GM18519 (cell line): ENCODE measurements at regions not wholly inside any gene's neighbourhood (a gene's known extent, or its start where the extent isn't known, plus 50 kb on each side); places are given as distances from the start of the nearest gene placed in this dataset.

ENCODE experiments used
- ATAC-seq: cut with Tn5 transposase; IDR thresholded peaks from one replicate; pipeline ENCODE4 v1.9.1; 2021; ENCODE audit warnings: mild to moderate bottlenecking, moderate library complexity; ENCODE audit not compliant: unreplicated experiment, low FRiP score

DNA sequence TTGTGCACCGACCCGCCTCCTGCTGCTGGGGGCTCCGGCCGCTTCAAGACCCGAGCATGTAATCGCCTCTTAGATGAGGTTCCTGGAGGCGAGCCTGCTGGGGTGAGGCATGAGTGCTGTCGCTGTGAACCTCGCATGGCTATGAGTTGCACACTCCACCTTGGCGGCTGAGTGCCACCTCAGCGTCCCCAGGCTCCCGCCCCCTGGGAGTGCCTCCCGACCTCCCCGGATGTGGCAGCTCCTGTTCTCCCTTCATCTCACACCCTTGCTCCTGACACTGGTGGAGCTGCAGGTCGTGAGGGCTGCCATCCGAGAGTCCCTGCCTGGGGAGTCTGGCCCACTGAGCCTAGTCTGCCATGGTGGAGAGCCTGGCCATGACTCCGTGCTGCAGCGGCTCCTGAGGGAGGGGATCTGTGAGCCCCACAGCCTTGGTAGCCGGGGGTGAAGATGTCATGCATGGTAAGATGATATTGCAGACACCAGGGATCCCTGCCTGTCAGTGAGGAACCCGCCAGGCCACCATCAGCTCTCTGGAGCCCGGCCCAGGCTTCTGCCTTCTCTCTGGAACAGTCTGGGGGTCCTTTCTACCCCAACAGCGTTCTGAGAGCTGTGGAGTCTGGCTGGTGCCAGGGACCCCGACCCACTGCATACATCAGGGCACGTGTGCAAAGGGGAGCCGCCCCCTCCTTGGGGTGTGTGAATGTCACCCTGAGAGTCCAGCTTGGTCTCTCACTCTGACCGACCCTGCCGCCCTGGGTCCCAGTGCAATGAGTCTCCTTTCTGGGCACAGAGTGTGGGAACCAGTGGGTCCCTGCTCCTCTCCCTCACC lies 61.6 kb upstream of the HS6ST1 start:
- no peak for ATAC-seq

DNA sequence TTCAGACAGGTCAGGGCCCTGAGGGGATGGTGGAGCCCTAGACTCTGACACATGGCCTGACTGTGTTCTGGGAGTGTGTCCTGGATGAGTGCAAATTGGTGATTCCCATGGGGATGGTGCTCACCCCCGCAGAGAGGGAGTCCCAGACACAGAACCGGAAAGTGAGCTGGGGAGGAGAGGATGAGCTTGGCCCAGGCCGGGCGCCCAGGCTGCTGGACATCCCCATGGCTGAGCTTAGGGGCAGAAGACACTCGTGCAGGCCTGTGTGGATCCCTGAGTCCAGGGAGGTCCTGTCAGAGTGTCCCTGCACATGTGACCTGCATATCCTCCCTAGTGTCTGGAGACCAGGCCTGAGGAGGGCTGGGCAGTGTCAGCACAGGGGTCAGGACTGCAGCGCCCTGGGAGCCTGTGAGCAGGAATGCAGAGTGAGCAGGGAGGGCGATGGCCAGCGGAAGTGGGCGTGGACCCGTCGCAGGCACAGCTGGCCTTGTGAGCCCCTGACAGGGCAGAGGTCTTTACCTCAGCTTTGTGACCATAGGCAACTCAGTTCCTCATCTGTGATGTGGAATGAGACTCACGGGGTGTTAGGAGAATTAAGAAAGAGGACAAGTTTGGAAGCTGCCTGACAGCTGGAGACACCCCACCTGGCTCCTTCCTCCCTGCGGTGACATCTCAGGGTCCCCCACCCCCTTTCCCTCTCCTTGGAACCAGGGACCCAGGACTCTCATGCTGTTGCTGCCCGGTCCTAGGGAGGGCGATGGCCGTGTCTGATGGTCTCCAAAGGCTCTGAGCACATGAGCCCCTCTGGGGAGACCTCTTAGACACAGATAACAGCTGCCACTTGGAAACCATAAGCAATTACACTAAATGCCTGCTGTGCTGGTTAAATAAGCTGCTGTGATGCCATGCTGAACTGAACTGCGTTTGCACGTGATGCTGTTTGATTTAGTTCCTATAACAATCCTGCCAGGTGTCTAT lies 62.6 kb upstream of the HS6ST1 start:
- ATAC-seq: no peak

DNA sequence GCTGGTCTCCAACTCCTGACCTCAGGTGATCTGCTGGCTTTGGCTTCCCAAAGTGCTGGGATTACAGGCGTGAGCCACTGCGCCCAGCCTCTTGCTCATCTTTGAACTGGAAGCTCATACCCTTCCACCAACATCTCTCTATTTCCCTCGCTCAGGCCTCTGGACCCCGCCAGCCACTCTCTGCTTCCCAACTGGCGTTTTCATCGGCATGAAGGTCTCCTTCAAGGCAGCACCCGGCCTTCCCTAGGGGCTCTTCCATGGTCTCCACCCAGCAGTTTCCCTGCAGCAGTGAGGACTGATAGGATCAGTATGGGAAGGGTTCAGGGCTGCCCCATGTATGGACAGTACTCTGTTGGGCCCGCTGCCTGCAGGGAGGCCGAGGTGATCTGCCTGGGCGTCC lies 65.8 kb upstream of the HS6ST1 start:
- ATAC-seq: no peak

DNA sequence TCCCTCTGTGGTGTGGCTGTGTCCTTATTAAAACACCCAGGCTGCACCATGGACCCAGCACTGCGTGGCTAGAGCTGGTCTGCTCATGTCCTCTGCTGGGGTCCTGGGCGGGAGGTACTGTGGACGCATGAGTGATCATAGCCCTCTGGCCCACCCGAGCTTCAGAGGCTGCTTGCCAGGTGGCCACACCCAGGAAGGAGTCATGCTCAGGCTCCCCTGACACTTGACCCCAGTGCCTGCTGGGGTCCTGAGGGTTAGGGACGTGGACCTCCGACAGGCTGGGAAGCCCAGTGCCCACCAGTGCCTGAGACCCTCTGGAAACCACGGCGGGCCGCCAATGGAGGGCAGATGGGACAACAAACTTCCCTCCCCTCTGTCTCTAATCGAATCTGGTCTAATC lies 66.3 kb upstream of the HS6ST1 start:
- no peak for ATAC-seq

DNA sequence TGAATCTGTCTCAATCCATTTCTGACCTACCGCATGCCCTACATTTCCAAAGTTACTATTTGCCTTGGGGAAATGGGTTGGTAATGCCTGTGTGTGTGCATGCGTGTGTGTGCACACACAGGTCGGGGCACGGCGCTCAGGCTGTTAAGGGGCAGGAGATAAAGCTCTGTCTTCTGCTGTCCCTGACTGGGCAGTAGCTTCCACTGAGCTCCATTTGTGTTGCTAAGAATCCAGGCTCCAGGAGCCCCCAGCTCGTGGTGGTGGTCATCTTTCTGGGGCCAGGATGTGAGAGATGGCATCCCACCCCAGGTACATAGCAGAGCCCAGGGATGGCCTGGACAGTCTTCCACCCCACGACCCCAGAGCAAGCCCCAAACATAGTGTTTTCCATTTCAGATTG lies 66.7 kb upstream of the HS6ST1 start:
- no peak for ATAC-seq

DNA sequence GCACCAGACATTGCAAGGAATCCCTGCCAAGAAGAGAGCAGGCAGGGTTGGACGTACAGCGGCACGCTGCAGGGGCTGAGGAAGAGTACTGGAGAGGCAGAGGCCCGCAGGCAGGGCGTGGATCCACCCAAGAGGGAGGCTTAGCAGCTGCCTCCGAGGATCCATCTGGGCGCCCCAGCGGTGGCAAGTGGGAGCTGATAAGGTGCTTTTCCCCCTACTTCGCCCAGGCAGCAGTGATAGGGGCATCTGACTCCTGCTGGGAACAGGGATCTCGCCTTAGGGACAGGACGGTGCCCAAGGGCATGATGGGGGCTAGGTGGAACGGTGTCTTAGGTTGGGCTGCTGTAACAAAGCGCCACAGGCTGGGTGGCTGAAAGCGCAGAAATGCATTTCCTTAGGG lies 67.4 kb upstream of the HS6ST1 start:
- ATAC-seq: no peak

DNA sequence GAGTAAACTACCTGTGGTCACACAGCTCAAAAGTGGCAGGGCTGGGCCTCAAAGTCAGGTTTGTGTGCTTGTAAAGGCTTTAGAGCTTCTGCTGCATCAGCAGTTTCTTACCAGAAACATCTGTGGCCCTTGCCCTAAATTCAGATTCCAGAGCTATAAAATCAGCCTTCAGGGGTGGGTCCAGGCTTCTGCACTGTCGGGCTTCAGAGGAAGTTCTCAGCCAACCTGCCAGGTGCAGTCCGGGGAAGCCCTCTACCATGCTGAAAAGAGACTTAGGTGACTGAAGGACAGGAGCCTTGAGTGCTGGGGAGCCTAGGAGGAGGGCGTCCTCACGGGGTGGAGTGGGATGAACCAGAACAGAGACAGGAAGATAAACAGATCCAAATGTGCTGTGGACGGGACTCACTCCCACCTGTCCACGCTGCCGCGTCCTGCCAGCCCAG lies 69.9 kb upstream of the HS6ST1 start:
- ATAC-seq: no peak

DNA sequence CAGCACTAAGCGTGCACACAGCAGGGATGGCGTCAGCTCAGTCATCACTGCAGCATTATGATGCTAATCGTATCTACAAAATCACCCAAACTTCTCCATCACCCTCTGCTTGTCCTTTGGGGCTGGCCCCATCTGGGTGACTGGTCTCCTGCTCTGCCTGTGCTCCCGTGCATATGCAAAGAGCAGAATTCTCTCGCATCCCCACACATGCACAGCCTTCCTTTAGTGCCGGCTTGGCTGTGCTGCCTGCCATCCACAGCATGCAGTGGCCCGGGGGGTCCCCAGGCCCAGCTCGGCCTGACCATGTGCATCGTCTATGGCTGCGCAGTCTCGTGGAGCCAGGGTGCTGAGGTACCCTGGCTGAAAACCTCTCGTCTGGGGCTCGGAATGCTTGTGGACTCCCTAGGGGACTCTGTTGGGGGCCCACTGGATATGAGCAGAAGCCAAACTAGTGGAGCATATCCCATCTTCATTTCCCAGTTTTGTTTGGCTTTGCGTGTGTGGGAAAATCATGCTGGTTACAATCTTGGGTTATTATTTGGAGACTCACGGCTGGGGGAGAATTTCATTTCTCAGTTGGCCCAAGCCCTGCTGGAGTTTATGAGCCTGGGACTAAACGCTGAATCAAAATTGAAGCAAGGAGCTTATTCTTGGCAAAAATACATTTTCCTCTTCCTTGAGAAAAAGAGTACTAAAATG lies 70.9 kb upstream of the HS6ST1 start:
- no peak for ATAC-seq

DNA sequence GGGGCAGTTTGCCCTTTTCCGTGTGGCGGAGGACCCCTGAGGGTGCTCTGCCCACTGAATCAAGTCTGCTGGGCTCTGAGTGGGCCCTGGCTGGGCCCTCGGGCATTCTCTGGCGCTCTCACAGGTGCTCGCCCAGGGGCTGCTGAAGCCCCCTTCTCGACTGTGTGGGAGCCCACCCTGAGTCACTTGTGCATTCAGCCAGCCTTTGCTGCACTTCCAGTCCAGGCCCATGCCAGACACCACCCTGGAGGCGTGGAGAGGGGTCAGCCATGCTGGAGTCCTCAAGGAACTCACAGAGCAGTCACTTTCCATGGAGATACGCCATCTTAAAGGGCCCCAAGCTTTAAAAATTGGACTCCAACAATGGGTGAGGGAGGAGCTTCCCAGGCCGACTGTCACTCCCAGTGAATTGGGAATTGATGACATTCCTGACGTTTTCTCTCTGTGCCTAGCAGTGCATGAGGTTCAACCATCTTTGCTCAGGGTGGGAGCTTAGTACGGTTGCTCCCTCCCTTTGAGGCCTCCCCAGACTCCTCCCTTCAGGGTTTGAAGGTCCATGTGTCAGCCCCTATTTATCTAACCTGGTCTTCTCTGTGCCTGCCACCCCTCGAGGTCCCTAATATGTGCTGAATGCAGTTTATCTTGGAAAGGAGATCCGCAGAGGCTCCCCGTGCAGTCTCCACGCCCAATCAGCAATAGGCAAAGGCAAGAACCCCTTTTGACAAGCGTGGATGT lies 71.8 kb upstream of the HS6ST1 start:
- ATAC-seq: no peak

DNA sequence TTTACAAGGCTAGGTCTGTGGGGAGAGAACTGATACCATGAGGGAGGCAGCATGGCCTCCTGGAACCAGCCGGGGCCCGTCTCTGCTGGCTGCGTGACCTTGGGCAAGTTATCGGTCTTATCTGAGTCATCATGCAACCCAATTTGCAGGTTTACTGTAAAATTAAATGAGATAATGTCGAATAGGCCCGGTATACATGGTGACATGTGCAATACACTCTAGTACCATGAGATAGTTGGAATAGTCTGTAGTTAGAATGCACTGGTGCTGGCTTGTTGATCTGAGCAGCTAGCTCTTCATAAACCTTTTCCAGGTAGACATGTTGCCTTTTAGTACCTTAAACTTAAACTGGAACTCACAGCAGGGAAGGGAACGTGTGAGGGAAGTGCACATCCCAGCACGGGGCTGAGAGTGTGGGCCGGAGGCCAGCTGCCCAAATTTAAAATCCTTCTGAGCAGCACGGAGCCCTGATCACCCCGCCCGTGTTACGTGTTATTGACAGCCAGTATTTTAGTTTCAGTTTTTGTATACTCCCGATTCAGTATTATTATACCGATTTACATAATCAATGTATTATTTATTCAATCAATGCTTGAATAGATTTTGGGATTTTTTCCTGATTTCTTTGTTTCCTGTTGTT lies 72.4 kb upstream of the HS6ST1 start:
- ATAC-seq: no peak

DNA sequence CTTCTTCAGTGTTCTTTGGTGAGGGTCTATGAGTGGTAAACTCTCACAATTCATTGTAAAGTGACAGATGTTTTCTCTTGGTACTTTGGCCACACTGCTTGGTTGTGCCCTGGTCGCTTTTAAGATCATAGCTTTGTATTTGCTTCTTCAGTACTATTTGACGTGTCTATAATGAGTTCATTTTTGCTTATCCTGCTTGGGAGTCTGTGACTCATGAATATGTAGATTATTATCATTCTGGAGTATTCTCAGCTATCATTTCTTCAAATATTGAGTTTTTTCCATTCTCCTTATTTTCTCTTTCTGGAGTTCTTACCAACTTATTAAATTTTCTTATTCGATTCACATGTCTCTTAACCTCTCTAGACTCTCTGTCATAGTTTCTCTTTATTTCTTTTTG lies 73.0 kb upstream of the HS6ST1 start:
- no peak for ATAC-seq

DNA sequence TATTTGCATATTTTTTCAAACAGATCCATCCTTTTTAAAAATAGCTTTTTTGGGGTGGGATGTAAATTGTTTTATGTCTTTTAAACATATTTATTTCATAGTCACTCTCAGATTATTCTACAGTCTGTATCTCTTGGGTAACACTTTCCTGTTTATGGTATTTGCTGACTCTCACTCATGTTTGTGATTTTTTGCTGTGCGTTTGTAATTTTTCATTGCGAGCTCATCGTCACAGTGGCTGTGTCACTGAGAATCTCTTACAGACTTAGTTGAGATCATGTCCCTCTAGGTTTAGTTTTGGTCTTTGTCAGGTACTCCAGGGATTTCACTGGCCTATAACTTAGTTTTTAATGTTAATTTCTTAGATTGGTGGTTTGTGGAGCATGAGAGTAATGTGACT lies 73.5 kb upstream of the HS6ST1 start:
- no peak for ATAC-seq

DNA sequence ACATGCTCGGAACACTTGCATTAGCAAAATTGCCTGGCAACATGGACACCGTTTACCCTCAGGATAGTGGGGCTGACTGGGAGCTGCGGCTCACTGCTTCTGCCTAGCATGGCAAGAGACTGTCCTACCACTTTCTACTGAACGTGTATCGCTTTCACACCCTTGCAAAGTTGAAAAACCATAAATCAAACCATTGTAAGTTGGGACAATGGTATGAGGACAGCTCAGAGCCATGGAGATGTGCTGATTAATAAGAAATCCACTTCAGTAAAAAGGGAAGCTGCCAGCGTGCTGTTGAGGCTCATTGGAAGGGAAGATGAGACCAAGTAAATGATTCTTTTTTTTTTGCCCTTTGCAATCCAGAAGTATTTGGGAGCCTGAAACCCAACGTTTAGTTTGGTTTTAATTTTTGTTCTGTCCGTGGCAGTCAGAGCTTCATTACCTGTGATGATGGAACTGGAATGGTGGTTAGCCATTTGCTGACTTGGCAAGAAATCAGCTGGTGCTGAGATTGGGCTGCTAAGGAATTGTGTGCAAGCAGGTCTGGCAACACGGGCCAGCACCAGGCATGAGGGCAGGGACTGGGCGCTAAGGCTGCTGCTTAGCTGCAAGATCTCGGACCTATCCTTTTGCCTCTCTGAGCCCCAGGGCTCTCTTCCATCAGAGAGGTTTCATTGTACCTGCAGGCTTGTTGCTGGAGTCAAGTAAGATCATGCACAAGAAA lies 75.5 kb upstream of the HS6ST1 start:
- ATAC-seq: no peak

DNA sequence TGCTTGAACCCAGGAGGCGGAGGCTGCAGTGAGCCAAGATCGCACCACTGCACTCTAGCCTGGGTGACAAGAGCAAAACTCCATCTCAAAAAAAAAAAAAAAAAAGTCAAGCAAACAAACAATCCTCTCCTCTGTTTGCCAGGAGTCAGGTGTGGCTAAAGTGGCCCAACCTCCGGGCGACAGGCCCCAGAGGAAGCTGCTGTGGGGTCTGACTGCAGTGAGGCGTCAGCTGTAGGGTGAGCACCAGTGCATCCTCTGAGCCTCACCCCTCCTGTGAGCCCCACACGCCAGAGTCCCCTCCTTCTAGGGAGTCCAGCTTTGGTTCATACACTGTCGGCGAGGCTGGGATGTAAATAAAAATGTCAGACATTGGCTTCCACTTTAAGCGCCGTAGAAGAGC lies 76.5 kb upstream of the HS6ST1 start:
- no peak for ATAC-seq

DNA sequence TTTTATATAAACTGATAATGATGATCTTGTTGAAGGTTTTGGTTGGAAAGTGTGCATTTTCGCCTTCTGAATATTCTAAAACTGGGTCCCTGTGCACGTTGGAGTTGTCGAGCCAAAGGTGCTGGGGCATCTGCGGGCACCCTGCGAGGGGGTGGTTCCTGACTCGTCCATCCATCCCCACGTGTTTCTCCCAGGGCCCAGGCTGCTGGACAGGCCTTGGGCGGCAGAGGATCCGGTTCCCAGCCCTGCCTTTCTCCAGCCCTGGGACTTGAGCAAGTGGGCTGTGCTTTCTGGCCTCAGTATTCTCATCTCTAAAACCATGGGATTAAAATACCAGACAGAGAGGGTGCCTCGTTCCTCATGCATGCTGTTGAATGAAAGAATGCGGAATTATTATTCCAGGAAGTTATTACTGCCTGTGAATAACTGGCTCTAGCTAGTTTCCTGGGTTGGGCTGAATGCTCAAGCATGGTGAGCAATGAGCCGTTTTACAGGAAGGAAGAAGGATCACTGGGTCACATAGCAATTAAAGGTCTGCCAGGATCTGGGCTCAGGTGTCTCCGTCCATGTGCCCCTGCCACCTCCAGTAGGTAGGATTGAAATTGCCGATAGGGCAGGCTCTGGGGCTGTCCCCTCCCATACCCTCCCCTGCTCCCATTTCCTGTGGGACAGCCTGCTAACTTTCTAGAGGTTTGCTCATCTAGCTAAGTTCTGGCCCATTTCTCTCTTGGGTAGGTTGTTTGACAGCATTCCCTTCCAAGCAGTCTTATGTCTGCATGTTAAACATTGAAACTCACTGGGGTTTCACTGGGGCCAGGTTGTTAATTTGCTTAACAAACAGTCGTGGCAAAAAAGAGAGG lies 77.2 kb upstream of the HS6ST1 start:
- no peak for ATAC-seq

DNA sequence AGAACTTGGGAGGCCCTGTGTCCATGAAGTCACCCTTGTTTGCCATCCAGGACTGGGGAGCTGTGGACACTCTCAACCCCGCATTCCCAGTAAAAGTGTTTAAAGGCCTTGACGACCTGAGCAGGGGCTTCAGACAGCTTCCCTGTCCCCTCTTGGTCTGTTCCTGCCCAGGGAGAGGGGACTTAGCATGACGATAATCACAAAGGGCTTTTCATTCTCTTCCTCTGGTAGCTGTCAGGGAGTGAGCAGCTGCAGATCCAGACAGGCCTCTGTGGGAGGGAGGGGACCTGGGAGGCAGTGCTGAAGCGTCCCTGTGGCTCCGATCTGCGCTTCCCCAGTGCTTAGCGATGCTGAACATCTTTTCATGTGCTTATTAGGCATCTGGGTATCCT lies 77.8 kb upstream of the HS6ST1 start:
- ATAC-seq: no peak

DNA sequence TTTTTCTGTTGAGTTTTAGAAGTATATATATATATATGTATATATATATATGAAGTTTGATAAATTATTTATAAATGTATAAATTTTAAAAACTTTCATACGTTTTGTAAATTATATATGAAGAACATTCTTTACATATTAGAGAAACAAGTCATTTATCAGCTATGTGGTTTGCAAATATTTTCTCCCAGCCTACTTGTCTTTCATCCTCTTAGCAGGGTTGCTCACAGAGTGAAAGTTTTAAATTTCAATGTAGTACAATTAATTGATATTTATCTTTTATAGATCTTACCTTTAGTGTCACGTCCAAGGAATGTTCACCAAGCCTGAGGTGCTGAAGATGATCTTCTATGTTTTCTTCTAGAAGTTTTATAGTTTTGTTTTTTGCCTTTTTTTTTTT lies 78.3 kb upstream of the HS6ST1 start:
- no peak for ATAC-seq

DNA sequence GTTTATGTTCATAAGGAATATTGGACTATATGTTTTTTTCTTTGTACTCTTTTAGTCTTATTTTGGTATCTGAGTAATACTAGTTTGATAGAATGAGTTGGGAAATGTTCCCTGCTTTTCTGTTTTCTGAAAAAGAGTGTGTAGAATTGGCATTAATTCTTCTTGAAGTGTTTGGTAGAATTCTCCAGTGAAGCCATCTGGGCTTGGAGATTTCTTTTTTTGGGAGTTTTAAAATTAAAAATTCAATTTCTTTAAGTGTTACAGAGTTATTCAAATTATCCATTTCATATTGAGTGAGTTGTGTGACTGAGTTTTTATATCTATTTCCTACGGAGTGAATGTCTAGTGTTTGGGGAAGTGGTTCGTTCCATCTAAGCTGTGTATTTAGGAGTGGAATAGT lies 80.6 kb upstream of the HS6ST1 start:
- ATAC-seq: no peak
